Smooth muscle cell (in vitro differentiated cells): ENCODE measurements at regions not wholly inside any gene's neighbourhood (a gene's known extent, or its start where the extent isn't known, plus 50 kb on each side); places are given as distances from the start of the nearest gene placed in this dataset.

Source experiments
- DNase-seq: peaks from one replicate; lab custom pipeline; 2025; ENCODE audit not compliant: unreplicated experiment; lab: John Stamatoyannopoulos, UW
- H2AFZ ChIP-seq: fragments of 200-600 bp; sonication (generic); 2 replicates; pipeline ENCODE4 v1.6.0; 2016; ENCODE audit warnings: antibody characterized with exemption, low read depth, mild to moderate bottlenecking
- H3F3A ChIP-seq: fragments of 200-600 bp; sonication (generic); 2 replicates; pipeline ENCODE4 v1.6.0; 2017; ENCODE audit warnings: antibody characterized with exemption, low read depth
- H3K27ac ChIP-seq: fragments of 200-600 bp; sonication (generic); 2 replicates; pipeline ENCODE4 v1.5.1; 2016; ENCODE audit warnings: low read depth, mild to moderate bottlenecking
- H3K27me3 ChIP-seq: fragments of 200-600 bp; sonication (generic); 2 replicates; pipeline ENCODE4 v1.6.1; 2016; ENCODE audit warnings: low read depth, mild to moderate bottlenecking
- H3K36me3 ChIP-seq: fragments of 200-600 bp; sonication (generic); 2 replicates; pipeline ENCODE4 v1.5.1; 2016; ENCODE audit warnings: low read depth
- H3K4me1 ChIP-seq: fragments of 200-600 bp; sonication (generic); 2 replicates; pipeline ENCODE4 v1.5.1; 2016; ENCODE audit warnings: low read depth
- H3K4me2 ChIP-seq: fragments of 200-600 bp; sonication (generic); 2 replicates; pipeline ENCODE4 v1.6.0; 2016; ENCODE audit warnings: mild to moderate bottlenecking
- H3K4me3 ChIP-seq: fragments of 200-600 bp; sonication (generic); 2 replicates; pipeline ENCODE4 v1.5.1; 2016; ENCODE audit warnings: mild to moderate bottlenecking
- H3K79me2 ChIP-seq: fragments of 200-600 bp; sonication (generic); 2 replicates; pipeline ENCODE4 v1.6.0; 2016; ENCODE audit warnings: low read depth, mild to moderate bottlenecking
- H3K9ac ChIP-seq: fragments of 200-600 bp; sonication (generic); 2 replicates; pipeline ENCODE4 v1.6.0; 2016; ENCODE audit warnings: low read depth
- H3K9me3 ChIP-seq: fragments of 200-600 bp; sonication (generic); replicated peaks from 2 replicates; pipeline ENCODE4 v1.5.1; 2016; ENCODE audit warnings: low read depth
- H4K20me1 ChIP-seq: fragments of 200-600 bp; sonication (generic); 2 replicates; pipeline ENCODE4 v1.6.0; 2016; ENCODE audit warnings: low read depth
- CTCF ChIP-seq: fragments of 200-600 bp; sonication (generic); IDR thresholded peaks from 2 replicates; pipeline ENCODE4 v1.5.1; 2017; ENCODE audit warnings: borderline replicate concordance, mild to moderate bottlenecking, antibody characterized with exemption; ENCODE audit not compliant: insufficient read depth, poor library complexity, severe bottlenecking
- WGBS: methylation state at CpG from one replicate; pipeline ENCODE4 v1.1.7; 2016; ENCODE audit warnings: low lambda C conversion rate; 5-methylcytosine and 5-hydroxymethylcytosine counted together

GRCh38 chr10:78533098-78533497, 499.4 kb downstream of the RPS24 start:
- WGBS = 76% methylated on average over 5 of the region's 5 CpGs
- H3K9ac ChIP-seq = no peak overlapping the region
- H2AFZ ChIP-seq = no peak overlapping the region
- no peak for DNase-seq
- H3K79me2 ChIP-seq = no peaks in the 10 kb centered on the region
- H3K9me3 ChIP-seq = no peaks in the 10 kb centered on the region
- H3K36me3 ChIP-seq = no peaks in the 10 kb centered on the region
- H3K27me3 ChIP-seq = no peaks in the 10 kb centered on the region
- no peaks in the 10 kb centered on the region for H4K20me1 ChIP-seq
- H3K27ac ChIP-seq = no peak overlapping the region
- TF ChIP-seq CTCF = no peak
- H3F3A ChIP-seq = no peaks in the 10 kb centered on the region
- H3K4me1 ChIP-seq = no peaks in the 10 kb centered on the region
- H3K4me3 ChIP-seq = no peak overlapping the region
- no peak overlapping the region for H3K4me2 ChIP-seq

- Histone ChIP-seq H3K27me3 (no peaks in the 10 kb centered on the region), H3K79me2 (no peaks in the 10 kb centered on the region), H3K36me3 (no peaks in the 10 kb centered on the region), H3F3A (no peaks in the 10 kb centered on the region), H3K9me3 (no peaks in the 10 kb centered on the region), H3K4me3 (no peak overlapping the region), H3K4me1 (no peaks in the 10 kb centered on the region), H3K27ac (no peak overlapping the region), H2AFZ (no peak overlapping the region), H3K4me2 (no peak overlapping the region), H3K9ac (no peak overlapping the region), H4K20me1 (no peaks in the 10 kb centered on the region)
- 89% methylated on average over 5 of the region's 5 CpGs for WGBS
- no peak for TF ChIP-seq CTCF
- DNase-seq = no peak
Observed at GRCh38 chr10:78533776-78534175, 500.1 kb downstream of the RPS24 start.

- Histone ChIP-seq H4K20me1 (no peaks in the 10 kb centered on the region), H3K9ac (no peak overlapping the region), H3K4me2 (peak overlapping the region; percentile 49), H3K27ac (peak overlapping the region; percentile 21), H3K79me2 (no peaks in the 10 kb centered on the region), H3K27me3 (no peaks in the 10 kb centered on the region), H3K4me3 (no peak overlapping the region), H3K9me3 (no peaks in the 10 kb centered on the region), H3F3A (no peaks in the 10 kb centered on the region), H3K36me3 (no peaks in the 10 kb centered on the region), H2AFZ (no peak overlapping the region), H3K4me1 (no peaks in the 10 kb centered on the region)
- 42% methylated on average over 4 of the region's 4 CpGs for WGBS
- no peak for DNase-seq
- no peak for TF ChIP-seq CTCF
Observed at GRCh38 chr10:78535716-78536218, 502.1 kb downstream of the RPS24 start.

GRCh38 chr10:78537018-78537417, 503.4 kb downstream of the RPS24 start:
- Histone ChIP-seq H3K4me1 (peaks cover under 1% of the 10 kb centered on the region), H3K27me3 (no peaks in the 10 kb centered on the region), H3K9ac (no peak overlapping the region), H3K79me2 (no peaks in the 10 kb centered on the region), H3K4me2 (peak overlapping the region; percentile 49), H3K27ac (no peak overlapping the region), H4K20me1 (no peaks in the 10 kb centered on the region), H3K9me3 (no peaks in the 10 kb centered on the region), H3K4me3 (no peak overlapping the region), H3K36me3 (no peaks in the 10 kb centered on the region), H2AFZ (no peak overlapping the region), H3F3A (no peaks in the 10 kb centered on the region)
- TF ChIP-seq CTCF = no peak
- 57% methylated on average over 5 of the region's 5 CpGs for WGBS
- no peak for DNase-seq
